ENCODE measurements at regions not wholly inside any gene's neighbourhood (a gene's known extent, or its start where the extent isn't known, plus 50 kb on each side); places are given as distances from the start of the nearest gene placed in this dataset.

GRCh38 chr2:136211701-136212100 lies 93.8 kb upstream of the CXCR4 start:
- Histone ChIP-seq H3K9me3 (ENCODE audit: low read length) (no peaks in the 10 kb centered on the region), H3K79me2 (replicated peaks; ENCODE audit: insufficient read depth, low read length) (no peaks in the 10 kb centered on the region), H3K36me3 (ENCODE audit: insufficient read depth, low read length) (no peaks in the 10 kb centered on the region), H3F3A (ENCODE audit: insufficient read depth, low read length, poor library complexity, severe bottlenecking) (no peaks in the 10 kb centered on the region), H2AFZ (ENCODE audit: low read depth, low read length) (no peak overlapping the region), H4K20me1 (ENCODE audit: insufficient read depth) (no peaks in the 10 kb centered on the region), H3K4me2 (ENCODE audit: low read length) (no peak overlapping the region), H3K9ac (ENCODE audit: low read length) (no peak overlapping the region), H3K27ac (ENCODE audit: low read length) (no peak overlapping the region), H3K4me3 (ENCODE audit: low read length) (no peak overlapping the region), H3K27me3 (ENCODE audit: insufficient read depth, low read depth, low read length) (no peaks in the 10 kb centered on the region), H3K9me2 (ENCODE audit: insufficient read depth, low read length) (no peaks in the 10 kb centered on the region)
- TF ChIP-seq MXI1 (conservative IDR thresholded peaks at IDR 0.05; ENCODE audit: poor library complexity, severe bottlenecking) = no peak
- no peak for TF ChIP-seq EZH2 (IDR thresholded peaks at IDR 0.05; ENCODE audit: borderline replicate concordance, insufficient read depth, low read length, poor library complexity, severe bottlenecking)
- TF ChIP-seq REST (IDR thresholded peaks at IDR 0.05; ENCODE audit: borderline replicate concordance) = no peak
- TF ChIP-seq EP300 (conservative IDR thresholded peaks at IDR 0.05; ENCODE audit: poor library complexity, severe bottlenecking) = no peak
- TF ChIP-seq SMC3 (conservative IDR thresholded peaks at IDR 0.05; ENCODE audit: poor library complexity) = no peak
- TF ChIP-seq TAF1 (IDR thresholded peaks at IDR 0.05; ENCODE audit: low read depth) = no peak
- TF ChIP-seq RAD21 (conservative IDR thresholded peaks at IDR 0.05) = no peak
- TF ChIP-seq CTCF (IDR thresholded peaks at IDR 0.05; ENCODE audit: poor library complexity, severe bottlenecking) = no peak
- no peak for TF ChIP-seq POLR2AphosphoS5 (IDR thresholded peaks at IDR 0.05)

DNA sequence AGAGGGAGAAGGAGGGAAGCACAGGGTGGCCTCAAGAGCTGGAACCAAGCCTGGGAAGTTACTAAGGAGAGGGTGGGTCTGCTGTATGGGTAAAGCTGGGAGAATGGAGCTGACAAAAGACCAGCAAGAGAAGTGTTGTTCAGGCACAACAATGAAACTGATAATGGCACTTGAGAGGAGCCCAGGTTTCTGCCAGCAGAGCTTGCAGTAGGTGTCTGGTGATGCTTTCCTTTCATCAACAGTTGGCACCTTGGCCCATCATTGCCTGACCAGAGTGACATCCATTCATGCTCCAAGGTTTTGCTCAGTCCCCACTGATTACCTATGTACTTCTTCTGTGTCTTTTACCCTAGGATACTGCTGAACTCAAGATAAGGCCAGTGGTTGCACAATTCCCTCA lies 92.9 kb upstream of the CXCR4 start:
- no peak overlapping the region for H3K9ac ChIP-seq (ENCODE audit: low read length)
- no peaks in the 10 kb centered on the region for H3K27me3 ChIP-seq (ENCODE audit: insufficient read depth, low read depth, low read length)
- no peak overlapping the region for H2AFZ ChIP-seq (ENCODE audit: low read depth, low read length)
- H4K20me1 ChIP-seq (ENCODE audit: insufficient read depth) = no peaks in the 10 kb centered on the region
- no peaks in the 10 kb centered on the region for H3K79me2 ChIP-seq (replicated peaks; ENCODE audit: insufficient read depth, low read length)
- H3K4me3 ChIP-seq (ENCODE audit: low read length) = no peak overlapping the region
- H3K4me2 ChIP-seq (ENCODE audit: low read length) = no peak overlapping the region
- H3K9me2 ChIP-seq (ENCODE audit: insufficient read depth, low read length) = no peaks in the 10 kb centered on the region
- H3K36me3 ChIP-seq (ENCODE audit: insufficient read depth, low read length) = no peaks in the 10 kb centered on the region
- no peaks in the 10 kb centered on the region for H3F3A ChIP-seq (ENCODE audit: insufficient read depth, low read length, poor library complexity, severe bottlenecking)
- TF ChIP-seq MXI1 (conservative IDR thresholded peaks at IDR 0.05; ENCODE audit: poor library complexity, severe bottlenecking) = no peak
- TF ChIP-seq TAF1 (IDR thresholded peaks at IDR 0.05; ENCODE audit: low read depth) = no peak
- TF ChIP-seq RAD21 (conservative IDR thresholded peaks at IDR 0.05) = no peak
- TF ChIP-seq REST (IDR thresholded peaks at IDR 0.05; ENCODE audit: borderline replicate concordance) = no peak
- TF ChIP-seq POLR2AphosphoS5 (IDR thresholded peaks at IDR 0.05) = no peak
- no peak for TF ChIP-seq EP300 (conservative IDR thresholded peaks at IDR 0.05; ENCODE audit: poor library complexity, severe bottlenecking)
- TF ChIP-seq CTCF (IDR thresholded peaks at IDR 0.05; ENCODE audit: poor library complexity, severe bottlenecking) = no peak
- no peak for TF ChIP-seq EZH2 (IDR thresholded peaks at IDR 0.05; ENCODE audit: borderline replicate concordance, insufficient read depth, low read length, poor library complexity, severe bottlenecking)
- no peak for TF ChIP-seq SMC3 (conservative IDR thresholded peaks at IDR 0.05; ENCODE audit: poor library complexity)
- no peak overlapping the region for H3K27ac ChIP-seq (ENCODE audit: low read length)
- H3K9me3 ChIP-seq (ENCODE audit: low read length) = no peaks in the 10 kb centered on the region

Data from neural cell (in vitro differentiated cells).